Testis (tissue), 2 donors: ENCODE measurements at regions not wholly inside any gene's neighbourhood (a gene's known extent, or its start where the extent isn't known, plus 50 kb on each side); places are given as distances from the start of the nearest gene placed in this dataset.

ENCODE experiments used
- DNase-seq: peaks from one replicate; pipeline ENCODE4 v3.0.0-alpha.2; 2019
- H3K27ac ChIP-seq, 2 donors: fragments of 200-600 bp; sonication (generic); one replicate each; pipeline ENCODE4 v1.5.1; 2019
- H3K27me3 ChIP-seq: fragments of 200-600 bp; sonication (generic); one replicate; pipeline ENCODE4 v1.5.1; 2019
- H3K36me3 ChIP-seq: fragments of 200-600 bp; sonication (generic); one replicate; pipeline ENCODE4 v1.5.1; 2017; ENCODE audit warnings: low read depth; ENCODE audit errors: missing control alignments
- H3K4me1 ChIP-seq: fragments of 200-600 bp; sonication (generic); one replicate; pipeline ENCODE4 v1.5.1; 2019
- H3K4me3 ChIP-seq, 2 donors: fragments of 200-600 bp; sonication (generic); one replicate each; pipeline ENCODE4 v1.5.1; 2017 to 2019
- H3K9me3 ChIP-seq: fragments of 200-600 bp; sonication (generic); one replicate; pipeline ENCODE4 v1.5.1; 2017
- CTCF ChIP-seq, 3 experiments: fragments of 450-650 bp in 2 of 3; fragments of 200-600 bp in 1 of 3; sonication (generic) in 1 of 3; IDR thresholded peaks; one replicate each; pipeline ENCODE4 v1.5.1; 2016 to 2019; ENCODE audit warnings: antibody characterized with exemption in 3 of 3, mild to moderate bottlenecking in 2 of 3, moderate library complexity in 1 of 3
- POLR2A ChIP-seq: fragments of 450-650 bp; IDR thresholded peaks from one replicate; pipeline ENCODE4 v1.6.1; 2017; ENCODE audit warnings: antibody characterized with exemption, mild to moderate bottlenecking, moderate library complexity
- WGBS, 2 donors: methylation state at CpG; one replicate each; pipeline ENCODE4 v1.1.5; 2018; 5-methylcytosine and 5-hydroxymethylcytosine counted together
- intact Hi-C: fragments of 100-400 bp; cut with DNase I; formaldehyde crosslinking; loops from one replicate; pipeline ENCODE4 v1.15.1; 2023; ENCODE audit warnings: low total_unique reads

- Histone ChIP-seq H3K9me3 (no peaks in the 10 kb centered on the region), H3K4me3 (no peak overlapping the region), H3K27me3 (no peaks in the 10 kb centered on the region), H3K4me1 (peaks cover 3% of the 10 kb centered on the region), H3K36me3 (no peaks in the 10 kb centered on the region), H3K27ac (no peak overlapping the region)
- no peak for DNase-seq
- TF ChIP-seq CTCF (IDR thresholded peaks at IDR 0.05) (no peak), POLR2A (no peak)
- 92 to 94% methylated on average over 5 of the region's 5 CpGs for WGBS, 2 donors
- intact Hi-C loops = no loop called here
Measured at GRCh38 chr11:95521862-95522261, 267.7 kb downstream of the FAM76B start.

DNA sequence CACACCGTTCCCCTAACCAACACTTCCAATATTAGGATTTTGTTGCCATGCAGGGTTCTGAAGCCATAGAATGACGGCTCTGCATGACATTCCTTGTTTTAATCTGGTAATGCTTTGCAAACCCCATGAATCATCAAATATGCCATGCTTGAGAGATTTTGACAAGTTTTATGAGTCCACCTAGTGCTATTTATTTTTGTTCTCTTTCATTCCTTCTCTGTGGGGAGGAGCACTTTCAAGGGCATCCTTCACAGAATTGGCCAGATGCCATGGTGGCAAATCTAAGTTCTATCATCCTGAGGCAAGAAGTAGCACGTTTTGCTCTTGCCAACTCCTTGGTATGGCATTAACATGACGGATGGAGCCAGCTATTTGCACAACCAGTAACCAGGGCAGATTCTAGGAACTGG is 268.4 kb downstream of the FAM76B start:
- Histone ChIP-seq H3K27ac (no peak overlapping the region), H3K9me3 (no peaks in the 10 kb centered on the region), H3K4me1 (peaks cover 3% of the 10 kb centered on the region), H3K27me3 (no peaks in the 10 kb centered on the region), H3K36me3 (no peaks in the 10 kb centered on the region), H3K4me3 (no peak overlapping the region)
- TF ChIP-seq CTCF (IDR thresholded peaks at IDR 0.05) (no peak), POLR2A (no peak)
- 38 to 55% methylated on average over 4 of the region's 4 CpGs for WGBS, 2 donors
- intact Hi-C loops = no loop called here
- DNase-seq = peak; percentile 18

GRCh38 chr11:95520369-95521132 is 269.0 kb downstream of the FAM76B start:
- intact Hi-C loops = no loop called here
- Histone ChIP-seq H3K27me3 (no peaks in the 10 kb centered on the region), H3K9me3 (no peaks in the 10 kb centered on the region), H3K4me1 (peaks cover 3% of the 10 kb centered on the region), H3K4me3 (no peak overlapping the region), H3K36me3 (no peaks in the 10 kb centered on the region), H3K27ac (no peak overlapping the region)
- DNase-seq = no peak
- no peak for TF ChIP-seq CTCF (IDR thresholded peaks at IDR 0.05)
- no peak for TF ChIP-seq POLR2A
- 80 to 82% methylated on average over 8 of the region's 8 CpGs for WGBS, 2 donors

DNA sequence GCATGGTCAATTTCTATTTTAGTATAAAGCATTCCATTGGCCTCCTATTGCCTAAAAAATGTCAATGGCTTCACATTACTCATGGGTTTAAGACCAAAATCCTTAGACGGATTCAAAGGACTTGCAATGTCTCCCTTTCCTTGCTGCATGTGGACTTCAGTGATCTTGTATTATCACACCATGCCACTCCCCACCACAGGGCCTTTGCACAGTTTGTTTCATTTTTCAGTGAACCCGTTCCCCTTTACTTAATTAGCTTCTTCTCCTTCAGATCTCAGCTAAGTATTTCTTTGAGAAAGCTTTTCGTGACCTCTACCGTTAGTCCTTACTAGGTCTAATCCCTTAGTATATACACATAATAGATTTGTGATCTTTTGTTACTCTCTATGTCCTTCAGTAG is 269.7 kb downstream of the FAM76B start:
- Histone ChIP-seq H3K27me3 (no peaks in the 10 kb centered on the region), H3K36me3 (no peaks in the 10 kb centered on the region), H3K4me3 (no peak overlapping the region), H3K9me3 (no peaks in the 10 kb centered on the region), H3K4me1 (peaks cover 3% of the 10 kb centered on the region), H3K27ac (no peak overlapping the region)
- intact Hi-C loops = no loop called here
- 91 to 93% methylated on average over 4 of the region's 4 CpGs for WGBS, 2 donors
- TF ChIP-seq POLR2A = no peak
- no peak for TF ChIP-seq CTCF (IDR thresholded peaks at IDR 0.05)
- no peak for DNase-seq

GRCh38 chr11:95517453-95517852 is 272.1 kb downstream of the FAM76B start:
- Histone ChIP-seq H3K4me3 (no peak overlapping the region), H3K27ac (no peak overlapping the region), H3K4me1 (peaks cover 4% of the 10 kb centered on the region), H3K9me3 (no peaks in the 10 kb centered on the region), H3K36me3 (no peaks in the 10 kb centered on the region), H3K27me3 (no peaks in the 10 kb centered on the region)
- intact Hi-C loops = no loop called here
- WGBS, 2 donors = 67 to 76% methylated on average over 1 of the region's 1 CpG
- TF ChIP-seq POLR2A = no peak
- TF ChIP-seq CTCF (IDR thresholded peaks at IDR 0.05) = no peak
- no peak for DNase-seq
